Neutrophil (primary cell): ENCODE measurements at regions not wholly inside any gene's neighbourhood (a gene's known extent, or its start where the extent isn't known, plus 50 kb on each side); places are given as distances from the start of the nearest gene placed in this dataset.

Experiments
- H3K27ac ChIP-seq: fragments of 200-600 bp; sonication (generic); 2 replicates; pipeline ENCODE4 v1.5.1; 2016; ENCODE audit warnings: mild to moderate bottlenecking, moderate library complexity
- H3K27me3 ChIP-seq: fragments of 200-600 bp; sonication (generic); 2 replicates; pipeline ENCODE4 v1.6.0; 2016; ENCODE audit warnings: mild to moderate bottlenecking
- H3K36me3 ChIP-seq: fragments of 200-600 bp; sonication (generic); 2 replicates; pipeline ENCODE4 v1.5.1; 2017
- H3K4me1 ChIP-seq, 2 experiments: fragments of 200-600 bp in 1 of 2; sonication (generic) in 1 of 2; 1 replicate in 1 of 2; 2 replicates in 1 of 2; pipeline versions ENCODE4 v1.5.1 to v1.6.1; 2013 to 2016; ENCODE audit warnings: low read depth in 1 of 2, low read length in 1 of 2, mild to moderate bottlenecking in 1 of 2, moderate library complexity in 1 of 2; ENCODE audit not compliant: control insufficient read depth in 1 of 2, insufficient read depth in 1 of 2
- H3K4me3 ChIP-seq, 2 experiments: fragments of 200-600 bp in 1 of 2; sonication (generic) in 1 of 2; 1 replicate in 1 of 2; 2 replicates in 1 of 2; pipeline ENCODE4 v1.5.1; 2013 to 2016; ENCODE audit warnings: low read depth in 1 of 2, low read length in 1 of 2, mild to moderate bottlenecking in 1 of 2, moderate library complexity in 1 of 2
- H3K9me3 ChIP-seq: fragments of 200-600 bp; sonication (generic); 2 replicates; pipeline ENCODE4 v1.5.1; 2016
- CTCF ChIP-seq: fragments of 200-600 bp; sonication (generic); IDR thresholded peaks from 2 replicates; pipeline ENCODE4 v1.5.1; 2016; ENCODE audit warnings: antibody characterized with exemption

GRCh38 chr13:89916551-89916950 is 1430.9 kb upstream of the MIR17HG start:
- TF ChIP-seq CTCF, result no peak
- H3K9me3 ChIP-seq, result no peaks in the 10 kb centered on the region
- no peaks in the 10 kb centered on the region for H3K4me1 ChIP-seq
- H3K36me3 ChIP-seq, result no peaks in the 10 kb centered on the region
- no peak overlapping the region for H3K4me3 ChIP-seq
- no peaks in the 10 kb centered on the region for H3K27me3 ChIP-seq
- H3K27ac ChIP-seq, result no peak overlapping the region

DNA sequence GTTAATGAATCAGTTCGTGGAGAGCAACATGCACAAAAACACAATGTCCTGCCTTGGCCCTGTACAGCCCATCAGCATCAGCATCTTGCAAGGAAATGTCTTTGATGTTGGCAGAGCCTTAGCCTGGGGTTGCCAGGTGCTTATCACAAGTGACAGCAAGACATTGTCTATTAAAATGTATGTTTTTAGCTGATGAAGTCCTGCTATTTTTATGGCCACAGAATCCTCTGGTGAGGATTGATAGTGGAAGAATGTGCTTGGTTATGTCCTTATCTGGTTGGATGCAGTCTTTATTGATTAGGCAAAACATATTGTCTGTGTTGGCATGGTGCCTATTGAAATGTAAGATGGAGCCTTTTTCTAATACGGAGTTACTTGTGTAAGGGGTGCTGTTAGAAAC is 1427.0 kb upstream of the MIR17HG start:
- no peak for TF ChIP-seq CTCF

GRCh38 chr13:89923052-89923451 is 1424.4 kb upstream of the MIR17HG start:
- TF ChIP-seq CTCF, result no peak
- Histone ChIP-seq H3K4me3 (no peak overlapping the region), H3K9me3 (no peaks in the 10 kb centered on the region), H3K4me1 (no peaks in the 10 kb centered on the region), H3K27me3 (no peaks in the 10 kb centered on the region), H3K36me3 (no peaks in the 10 kb centered on the region), H3K27ac (no peak overlapping the region)

More for the DNA sequence above, 1427.0 kb upstream of the MIR17HG start:
- Histone ChIP-seq H3K9me3 (no peaks in the 10 kb centered on the region), H3K4me1 (no peaks in the 10 kb centered on the region), H3K27ac (no peak overlapping the region), H3K4me3 (no peak overlapping the region), H3K27me3 (no peaks in the 10 kb centered on the region), H3K36me3 (no peaks in the 10 kb centered on the region)

- no peaks in the 10 kb centered on the region for H3K36me3 ChIP-seq
- H3K4me1 ChIP-seq, result no peaks in the 10 kb centered on the region
- H3K4me3 ChIP-seq, result no peak overlapping the region
- no peak overlapping the region for H3K27ac ChIP-seq
- H3K9me3 ChIP-seq, result no peaks in the 10 kb centered on the region
- TF ChIP-seq CTCF, result no peak
- no peaks in the 10 kb centered on the region for H3K27me3 ChIP-seq
These were observed 1423.8 kb upstream of the MIR17HG start for GRCh38 chr13:89923736-89924135.

DNA sequence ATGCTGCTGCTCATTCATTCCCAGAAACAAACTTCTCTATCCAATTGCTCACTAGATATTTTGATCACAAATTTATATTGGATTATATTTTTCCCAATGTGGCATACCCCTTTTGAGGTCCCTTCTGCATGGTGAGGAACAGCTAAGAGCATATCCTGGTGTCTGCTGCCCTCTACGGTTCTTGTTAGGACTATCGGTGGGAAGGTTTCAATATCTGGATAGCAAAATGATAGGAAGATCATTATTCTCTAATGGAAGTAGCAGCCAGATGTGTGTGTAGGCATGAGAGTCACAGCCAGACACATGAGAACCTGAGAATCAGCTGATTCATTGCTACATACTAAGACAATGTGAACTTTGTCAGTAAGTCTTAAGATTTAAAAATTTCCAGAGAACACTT is 1422.4 kb upstream of the MIR17HG start:
- H3K4me3 ChIP-seq, result no peak overlapping the region
- H3K9me3 ChIP-seq, result no peaks in the 10 kb centered on the region
- no peaks in the 10 kb centered on the region for H3K4me1 ChIP-seq
- H3K27ac ChIP-seq, result no peak overlapping the region
- H3K27me3 ChIP-seq, result no peaks in the 10 kb centered on the region
- no peak for TF ChIP-seq CTCF
- H3K36me3 ChIP-seq, result no peaks in the 10 kb centered on the region

DNA sequence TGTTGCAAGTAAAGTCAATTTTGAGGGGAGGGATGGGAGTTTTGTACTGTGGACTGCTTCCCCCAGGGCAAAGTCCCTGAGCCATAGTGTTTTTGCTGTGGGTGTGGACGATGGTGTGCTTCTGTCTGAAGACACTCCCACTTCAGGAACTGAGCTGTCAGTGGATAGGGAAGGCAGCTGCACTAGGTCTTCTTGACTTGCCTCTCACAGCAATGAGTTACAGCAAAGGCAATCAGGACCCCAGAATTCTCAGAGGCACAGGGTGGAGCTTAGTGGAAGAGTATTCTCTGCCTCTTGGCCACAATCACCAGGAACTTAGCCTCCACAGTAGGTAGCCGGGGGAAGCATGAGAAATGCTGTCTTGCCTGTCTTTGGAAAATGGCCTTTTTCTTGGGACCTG is 1416.6 kb upstream of the MIR17HG start:
- TF ChIP-seq CTCF, result no peak
- no peak overlapping the region for H3K27ac ChIP-seq
- H3K27me3 ChIP-seq, result no peaks in the 10 kb centered on the region
- no peak overlapping the region for H3K4me3 ChIP-seq
- H3K4me1 ChIP-seq, result no peaks in the 10 kb centered on the region
- H3K9me3 ChIP-seq, result no peaks in the 10 kb centered on the region
- no peaks in the 10 kb centered on the region for H3K36me3 ChIP-seq
